ENCODE measurements at regions not wholly inside any gene's neighbourhood (a gene's known extent, or its start where the extent isn't known, plus 50 kb on each side); places are given as distances from the start of the nearest gene placed in this dataset.

DNA sequence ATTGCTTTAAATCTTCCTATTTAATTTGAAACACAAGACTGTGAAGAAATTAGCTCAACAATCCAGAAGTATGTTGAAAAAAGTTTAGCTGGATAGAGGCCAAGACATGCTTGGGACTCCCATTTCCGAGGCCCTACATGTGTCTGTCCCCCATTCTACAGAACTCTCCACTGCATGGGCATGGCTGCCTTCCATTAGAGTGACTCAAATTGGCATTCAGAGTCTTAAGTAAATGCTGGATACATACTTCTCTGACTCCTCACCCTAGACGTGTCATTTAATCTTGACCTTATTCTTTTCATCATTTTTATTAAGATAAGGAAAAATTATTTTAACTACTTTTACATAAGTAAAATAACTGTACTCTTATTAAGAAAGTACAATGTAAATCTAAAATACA lies 530.4 kb upstream of the CDH9 start:
- Histone ChIP-seq H2BK12ac (ENCODE audit: insufficient read length, low read depth, low read length) (no peak overlapping the region), H2BK5ac (ENCODE audit: insufficient read length, low read length) (no peak overlapping the region), H3K4me2 (ENCODE audit: insufficient read depth, insufficient read length, low read length) (no peak overlapping the region), H3K23me2 (ENCODE audit: insufficient read length, low read depth, low read length, poor library complexity, severe bottlenecking) (no peaks in the 10 kb centered on the region), H4K8ac (replicated peaks; ENCODE audit: insufficient read length, low read depth, low read length) (no peak overlapping the region), H4K20me1 (ENCODE audit: control insufficient read depth, insufficient read depth, insufficient read length) (no peaks in the 10 kb centered on the region), H2BK120ac (ENCODE audit: low read depth, low read length, poor library complexity, severe bottlenecking) (no peak overlapping the region), H4K5ac (ENCODE audit: insufficient read length, low read depth, low read length) (no peak overlapping the region), H3K9me3 (ENCODE audit: control insufficient read depth, low read depth, low read length) (no peaks in the 10 kb centered on the region), H3K4ac (ENCODE audit: low read depth, low read length) (no peak overlapping the region), H2AK5ac (ENCODE audit: insufficient read length, low read length) (no peak overlapping the region), H2AFZ (ENCODE audit: low read length) (no peak overlapping the region), H3K23ac (ENCODE audit: insufficient read length, low read depth, low read length) (no peak overlapping the region), H3K27ac (ENCODE audit: insufficient read length, low read depth, low read length) (no peak overlapping the region), H3K79me2 (ENCODE audit: insufficient read depth, low read length) (no peaks in the 10 kb centered on the region), H3K18ac (ENCODE audit: insufficient read length, low read depth, low read length) (no peak overlapping the region), H3K79me1 (ENCODE audit: insufficient read depth, low read depth, low read length, poor library complexity, severe bottlenecking) (no peaks in the 10 kb centered on the region), H3K56ac (ENCODE audit: insufficient read length, low read depth, low read length) (no peak overlapping the region), H3K27me3 (ENCODE audit: insufficient read depth, low read length) (no peaks in the 10 kb centered on the region), H4K91ac (ENCODE audit: insufficient read length, low read depth, low read length) (no peak overlapping the region), H3T11ph (ENCODE audit: low read length) (no peak overlapping the region), H3K14ac (ENCODE audit: insufficient read depth, low read length) (no peak overlapping the region), H2BK15ac (ENCODE audit: low read depth, low read length) (no peak overlapping the region), H3K4me1 (ENCODE audit: insufficient read depth, low read length) (no peaks in the 10 kb centered on the region), H2BK20ac (ENCODE audit: low read depth, low read length, poor library complexity, severe bottlenecking) (no peak overlapping the region), H3K9ac (ENCODE audit: extremely low read depth, insufficient read length, low read length) (no peak overlapping the region)
- no peaks in the 10 kb centered on the region for H3K27me3 Mint-ChIP-seq (ENCODE audit: low read depth)
- no peak for DNase-seq
- no peaks in the 10 kb centered on the region for H3K9me3 Mint-ChIP-seq
- no peak for TF ChIP-seq CTCF (conservative IDR thresholded peaks at IDR 0.05)
- H3K36me3 Mint-ChIP-seq (ENCODE audit: insufficient read depth in 1 of 3, low read depth in 3 of 3) = no peaks in the 10 kb centered on the region
- no peak overlapping the region for H3K27ac Mint-ChIP-seq
- H3K4me3 Mint-ChIP-seq = no peak overlapping the region
- H3K4me1 Mint-ChIP-seq = no peaks in the 10 kb centered on the region
- WGBS (ENCODE audit: extremely low coverage, insufficient read length, low lambda C conversion rate) = no CpG with 5 or more reads among the region's 2 CpGs

All from H9 (cell line).